ENCODE measurements at regions not wholly inside any gene's neighbourhood (a gene's known extent, or its start where the extent isn't known, plus 50 kb on each side); places are given as distances from the start of the nearest gene placed in this dataset.

DNA sequence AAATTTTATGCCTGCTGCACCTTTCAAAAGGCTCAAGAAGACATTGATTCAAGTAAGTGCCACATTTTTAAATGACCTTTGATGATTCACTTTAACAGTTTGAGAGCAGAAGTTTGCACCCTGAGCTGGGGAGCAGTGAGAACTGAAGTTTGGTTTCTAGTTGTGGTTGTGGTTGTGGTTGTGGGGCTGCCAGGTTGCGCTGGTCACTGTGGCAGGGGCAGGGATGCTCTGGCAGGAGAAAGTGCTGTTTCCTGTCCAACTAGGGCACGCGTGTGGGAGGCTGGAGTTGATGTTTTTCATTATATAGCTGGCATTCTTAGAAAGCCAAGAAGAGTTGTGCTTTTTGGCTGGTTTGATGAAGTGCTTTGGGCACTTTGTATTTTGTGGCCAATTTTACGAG lies 339.7 kb upstream of the NR2F2 start:
- H2AFZ ChIP-seq (ENCODE audit: low read depth, low read length): no peak overlapping the region
- no peak overlapping the region for H3K4me3 ChIP-seq (ENCODE audit: low read length)
- H3K27me3 ChIP-seq (ENCODE audit: insufficient read depth, low read length): no peaks in the 10 kb centered on the region
- H3K4me1 ChIP-seq (ENCODE audit: insufficient read depth, low read length): peaks cover 25% of the 10 kb centered on the region
- H3K36me3 ChIP-seq (ENCODE audit: insufficient read depth, low read length): no peaks in the 10 kb centered on the region
- H3K9me3 ChIP-seq (ENCODE audit: low read length): no peaks in the 10 kb centered on the region

DNA sequence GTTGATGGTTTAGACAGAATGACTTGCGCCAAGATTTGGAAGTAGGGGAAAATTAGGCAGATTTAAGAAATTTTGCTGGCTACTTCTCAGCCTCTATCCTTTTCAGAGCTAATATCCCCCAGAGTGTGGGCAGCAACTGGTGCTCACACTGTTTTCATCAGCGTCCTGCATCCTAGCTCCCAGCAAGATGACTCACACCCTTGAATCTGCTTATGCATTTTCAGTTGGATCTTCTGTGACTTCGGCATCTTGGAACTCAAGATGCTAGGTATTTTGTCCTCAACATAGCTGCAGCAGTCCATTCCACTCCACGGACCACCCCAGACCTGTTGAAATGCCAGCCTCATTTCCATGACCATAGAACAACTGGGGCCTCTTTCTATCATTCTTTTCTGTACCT lies 336.1 kb upstream of the NR2F2 start:
- Histone ChIP-seq H2AFZ (ENCODE audit: low read depth, low read length) (no peak overlapping the region), H3K4me1 (ENCODE audit: insufficient read depth, low read length) (peaks cover 26% of the 10 kb centered on the region), H3K4me3 (ENCODE audit: low read length) (no peak overlapping the region), H3K27me3 (ENCODE audit: insufficient read depth, low read length) (no peaks in the 10 kb centered on the region), H3K36me3 (ENCODE audit: insufficient read depth, low read length) (no peaks in the 10 kb centered on the region), H3K9me3 (ENCODE audit: low read length) (no peaks in the 10 kb centered on the region)

DNA sequence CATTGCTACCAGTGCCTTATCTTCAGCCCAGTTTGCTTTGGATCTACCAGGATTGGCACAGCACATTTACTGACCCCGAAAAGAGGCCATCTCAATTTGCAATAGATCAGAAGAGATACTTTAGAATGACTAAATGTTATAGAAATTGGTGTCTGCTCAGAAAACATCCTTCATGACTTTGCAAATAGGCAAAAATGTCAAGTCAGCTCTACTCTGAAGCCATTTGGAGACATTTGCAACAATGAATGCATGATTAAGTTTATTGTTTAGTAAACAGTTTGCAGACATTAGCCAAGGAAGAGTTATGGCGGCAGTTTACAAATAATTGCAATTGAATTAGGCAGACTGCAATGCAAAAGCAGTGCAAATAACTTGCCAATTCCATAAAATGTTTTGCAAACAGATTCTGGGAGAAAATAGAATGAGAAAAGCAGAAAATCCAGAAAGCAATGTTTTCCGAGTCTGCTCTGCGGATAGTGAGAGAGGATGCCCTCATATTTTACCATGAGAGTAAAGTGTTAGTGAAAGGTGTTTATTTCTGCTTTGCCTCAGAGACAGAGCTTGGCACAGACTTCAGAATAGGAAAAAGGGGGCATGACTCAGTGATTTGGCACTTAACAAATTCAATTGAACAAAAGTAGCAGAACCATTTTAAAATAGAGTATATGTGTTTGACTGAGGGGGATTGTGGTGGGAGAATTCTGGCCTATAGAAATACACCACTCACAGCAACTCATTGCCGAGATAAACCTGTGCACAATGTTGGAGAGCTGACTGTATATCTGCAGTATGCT lies 334.9 kb upstream of the NR2F2 start:
- Histone ChIP-seq H3K4me1 (ENCODE audit: insufficient read depth, low read length) (peaks cover 26% of the 10 kb centered on the region), H3K36me3 (ENCODE audit: insufficient read depth, low read length) (no peaks in the 10 kb centered on the region), H3K9me3 (ENCODE audit: low read length) (no peaks in the 10 kb centered on the region), H3K27me3 (ENCODE audit: insufficient read depth, low read length) (no peaks in the 10 kb centered on the region), H3K4me3 (ENCODE audit: low read length) (no peak overlapping the region), H2AFZ (ENCODE audit: low read depth, low read length) (no peak overlapping the region)

DNA sequence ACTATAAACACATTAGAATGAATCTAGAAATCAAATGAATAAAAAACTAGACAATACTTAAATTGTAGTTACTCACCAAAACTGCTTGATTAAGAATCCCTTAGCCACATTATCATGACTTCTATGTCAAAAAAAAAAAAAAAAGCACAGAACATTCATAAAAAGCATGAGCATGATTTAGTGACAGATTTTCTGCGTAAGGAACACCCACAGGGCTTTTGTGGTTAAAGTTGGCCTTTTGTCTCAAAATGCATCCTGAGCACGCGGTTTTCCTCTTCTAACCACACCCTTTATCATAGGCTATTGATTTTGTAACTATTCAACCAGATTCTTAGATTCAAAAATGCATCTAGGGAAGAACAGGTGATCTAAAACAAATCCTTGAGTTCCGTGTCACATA lies 334.0 kb upstream of the NR2F2 start:
- peaks cover 26% of the 10 kb centered on the region for H3K4me1 ChIP-seq (ENCODE audit: insufficient read depth, low read length)
- no peak overlapping the region for H2AFZ ChIP-seq (ENCODE audit: low read depth, low read length)
- H3K36me3 ChIP-seq (ENCODE audit: insufficient read depth, low read length): no peaks in the 10 kb centered on the region
- no peak overlapping the region for H3K4me3 ChIP-seq (ENCODE audit: low read length)
- H3K27me3 ChIP-seq (ENCODE audit: insufficient read depth, low read length): no peaks in the 10 kb centered on the region
- no peaks in the 10 kb centered on the region for H3K9me3 ChIP-seq (ENCODE audit: low read length)

DNA sequence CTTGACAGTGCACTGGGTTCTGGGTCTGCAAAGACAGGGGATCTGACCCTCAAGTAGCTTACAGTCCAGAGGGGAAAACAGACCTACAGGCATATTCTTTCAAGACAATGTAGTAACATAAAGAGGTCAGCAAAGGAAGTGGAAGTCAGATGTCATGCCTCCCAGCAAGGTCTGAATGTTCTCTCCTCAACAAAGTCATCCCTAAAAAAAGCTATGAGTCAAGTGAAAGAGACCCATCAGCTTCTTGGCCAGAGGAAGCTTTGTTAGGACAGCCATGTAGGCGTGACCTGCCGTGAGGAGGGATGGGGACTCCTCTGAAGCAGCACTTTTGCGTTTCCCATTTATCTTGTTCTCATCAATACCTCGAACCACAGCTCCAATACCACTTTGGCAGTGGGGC lies 331.6 kb upstream of the NR2F2 start:
- H3K27me3 ChIP-seq (ENCODE audit: insufficient read depth, low read length): no peaks in the 10 kb centered on the region
- H3K4me3 ChIP-seq (ENCODE audit: low read length): no peak overlapping the region
- no peaks in the 10 kb centered on the region for H3K36me3 ChIP-seq (ENCODE audit: insufficient read depth, low read length)
- H3K4me1 ChIP-seq (ENCODE audit: insufficient read depth, low read length): peaks cover 26% of the 10 kb centered on the region
- no peaks in the 10 kb centered on the region for H3K9me3 ChIP-seq (ENCODE audit: low read length)
- H2AFZ ChIP-seq (ENCODE audit: low read depth, low read length): no peak overlapping the region

DNA sequence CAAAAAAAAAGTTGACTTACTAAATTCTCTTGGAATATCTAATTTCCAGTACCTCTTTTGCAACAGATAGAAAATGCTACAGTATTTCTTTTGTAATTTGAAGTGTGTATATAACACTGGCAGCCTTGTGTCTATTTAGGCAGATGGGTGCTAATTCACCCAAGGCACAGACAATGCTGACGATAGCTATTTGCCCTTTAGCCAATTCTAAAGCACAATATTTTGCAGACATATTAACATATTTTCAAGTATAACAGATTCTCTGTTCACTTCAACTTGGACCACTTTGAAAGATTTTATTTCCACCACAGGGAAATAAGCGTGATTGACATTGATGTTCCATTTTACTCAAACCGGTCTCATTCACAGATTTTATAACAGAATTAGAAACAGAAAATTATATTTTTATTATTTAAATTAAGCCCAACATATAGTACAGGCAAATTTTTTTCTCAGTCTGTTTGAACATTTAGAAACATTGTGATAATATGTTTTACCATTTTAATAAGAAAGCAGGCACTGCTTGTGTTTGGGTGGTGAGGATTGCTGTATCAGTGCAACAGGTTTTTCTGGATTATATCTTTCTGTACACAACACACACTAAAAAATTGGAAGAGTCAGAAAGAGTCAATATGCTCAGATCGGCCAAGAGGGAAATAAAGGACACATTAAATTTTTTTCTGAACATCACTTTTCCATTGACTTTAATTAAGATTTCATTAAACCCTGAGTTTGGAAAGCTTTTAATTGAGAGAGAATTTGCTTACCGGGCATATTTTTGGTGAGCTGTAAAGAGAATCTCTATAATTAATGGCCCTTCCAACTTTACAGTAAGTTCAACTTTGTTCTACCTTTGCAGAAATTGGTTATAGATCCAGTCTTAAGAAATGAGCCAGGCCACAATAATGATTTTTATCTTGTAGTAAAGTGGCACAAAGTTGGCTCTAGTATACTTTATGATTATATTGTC lies 327.3 kb upstream of the NR2F2 start:
- Histone ChIP-seq H3K27me3 (ENCODE audit: insufficient read depth, low read length) (no peaks in the 10 kb centered on the region), H3K4me3 (ENCODE audit: low read length) (no peak overlapping the region), H3K4me1 (ENCODE audit: insufficient read depth, low read length) (no peaks in the 10 kb centered on the region), H2AFZ (ENCODE audit: low read depth, low read length) (no peak overlapping the region), H3K36me3 (ENCODE audit: insufficient read depth, low read length) (no peaks in the 10 kb centered on the region), H3K9me3 (ENCODE audit: low read length) (no peaks in the 10 kb centered on the region)

DNA sequence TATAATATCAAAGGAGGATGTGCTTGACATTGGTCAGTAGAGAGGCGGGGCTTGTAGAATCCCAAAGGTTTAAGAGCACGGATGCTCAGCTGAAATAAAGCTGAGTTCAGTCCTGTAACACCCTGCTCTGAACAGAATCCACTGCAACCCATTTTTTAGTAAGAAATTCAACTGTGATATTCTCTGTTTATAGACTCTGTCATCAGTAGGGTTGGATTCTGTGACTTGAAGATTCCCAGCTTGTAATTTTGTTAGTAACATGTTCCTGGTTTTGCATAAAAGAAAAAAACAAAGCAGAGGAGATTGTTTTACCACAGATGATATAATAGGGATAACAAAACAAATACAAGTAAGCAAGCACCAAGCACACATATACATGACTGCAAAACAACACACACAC lies 324.6 kb upstream of the NR2F2 start:
- no peaks in the 10 kb centered on the region for H3K27me3 ChIP-seq (ENCODE audit: insufficient read depth, low read length)
- no peaks in the 10 kb centered on the region for H3K36me3 ChIP-seq (ENCODE audit: insufficient read depth, low read length)
- H3K4me1 ChIP-seq (ENCODE audit: insufficient read depth, low read length): no peaks in the 10 kb centered on the region
- no peaks in the 10 kb centered on the region for H3K9me3 ChIP-seq (ENCODE audit: low read length)
- H3K4me3 ChIP-seq (ENCODE audit: low read length): no peak overlapping the region
- H2AFZ ChIP-seq (ENCODE audit: low read depth, low read length): no peak overlapping the region

DNA sequence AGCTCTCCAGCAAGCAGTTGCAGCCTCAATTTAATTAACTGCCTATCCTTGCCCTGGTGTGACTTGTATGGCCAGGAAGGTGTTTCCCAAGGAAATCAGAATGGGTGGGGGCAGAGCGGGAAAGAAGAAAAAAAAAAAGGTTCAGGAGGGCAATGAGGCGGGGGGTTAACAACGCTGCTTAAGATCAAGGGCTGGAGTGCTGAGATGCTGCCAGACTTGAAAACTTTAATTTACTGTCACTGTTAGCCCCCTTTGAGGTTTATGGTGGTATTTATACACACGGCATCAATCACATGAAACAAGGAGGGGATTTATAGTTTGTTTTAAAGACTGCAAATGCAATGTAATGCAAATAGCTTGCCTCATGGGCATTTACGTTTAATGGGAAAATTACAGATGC lies 319.4 kb upstream of the NR2F2 start:
- no peaks in the 10 kb centered on the region for H3K9me3 ChIP-seq (ENCODE audit: low read length)
- H3K36me3 ChIP-seq (ENCODE audit: insufficient read depth, low read length): no peaks in the 10 kb centered on the region
- no peaks in the 10 kb centered on the region for H3K4me1 ChIP-seq (ENCODE audit: insufficient read depth, low read length)
- no peaks in the 10 kb centered on the region for H3K27me3 ChIP-seq (ENCODE audit: insufficient read depth, low read length)
- no peak overlapping the region for H3K4me3 ChIP-seq (ENCODE audit: low read length)
- no peak overlapping the region for H2AFZ ChIP-seq (ENCODE audit: low read depth, low read length)

DNA sequence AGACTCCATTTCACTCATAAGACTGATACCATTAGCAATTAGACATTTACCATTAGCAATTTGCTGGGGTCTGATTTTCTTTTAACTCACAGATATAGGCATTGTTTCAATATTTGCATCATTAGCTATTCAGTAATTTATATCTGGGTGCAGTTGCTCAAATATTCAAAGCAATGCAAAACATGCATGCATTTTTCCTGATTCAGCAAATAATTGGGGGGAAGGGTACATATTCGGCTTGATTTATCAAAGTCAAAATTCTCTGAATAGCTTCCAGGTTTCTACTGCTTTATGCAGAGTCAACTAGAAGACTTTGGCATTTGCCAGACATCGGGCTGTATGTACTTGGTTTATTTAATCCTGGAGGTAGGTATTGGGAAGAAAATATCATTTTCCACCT lies 315.6 kb upstream of the NR2F2 start:
- Histone ChIP-seq H3K4me3 (ENCODE audit: low read length) (no peak overlapping the region), H3K27me3 (ENCODE audit: insufficient read depth, low read length) (no peaks in the 10 kb centered on the region), H3K36me3 (ENCODE audit: insufficient read depth, low read length) (no peaks in the 10 kb centered on the region), H3K4me1 (ENCODE audit: insufficient read depth, low read length) (no peaks in the 10 kb centered on the region), H3K9me3 (ENCODE audit: low read length) (peaks cover 3% of the 10 kb centered on the region), H2AFZ (ENCODE audit: low read depth, low read length) (no peak overlapping the region)

DNA sequence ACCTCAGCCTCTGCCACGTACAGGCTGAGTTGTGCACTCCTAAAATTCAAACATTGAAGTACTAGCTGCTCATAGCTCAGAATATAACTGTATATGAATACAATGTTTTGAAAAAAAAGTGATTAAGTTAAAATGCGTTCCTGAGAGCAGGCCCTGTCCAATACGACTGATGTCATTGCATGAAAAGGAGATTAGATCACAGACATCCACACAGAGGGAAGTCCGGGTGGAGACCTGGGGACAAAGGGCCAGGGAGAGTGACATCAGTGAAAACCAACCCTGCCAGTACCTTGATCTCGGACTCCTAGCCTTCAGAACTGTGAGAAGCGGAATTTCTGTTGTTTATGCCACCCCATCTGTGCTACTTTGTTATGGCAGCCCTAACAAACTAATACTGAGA lies 311.4 kb upstream of the NR2F2 start:
- peaks cover 15% of the 10 kb centered on the region for H3K4me1 ChIP-seq (ENCODE audit: insufficient read depth, low read length)
- no peaks in the 10 kb centered on the region for H3K27me3 ChIP-seq (ENCODE audit: insufficient read depth, low read length)
- no peaks in the 10 kb centered on the region for H3K36me3 ChIP-seq (ENCODE audit: insufficient read depth, low read length)
- H3K9me3 ChIP-seq (ENCODE audit: low read length): peaks cover 3% of the 10 kb centered on the region
- no peak overlapping the region for H3K4me3 ChIP-seq (ENCODE audit: low read length)
- H2AFZ ChIP-seq (ENCODE audit: low read depth, low read length): no peak overlapping the region

DNA sequence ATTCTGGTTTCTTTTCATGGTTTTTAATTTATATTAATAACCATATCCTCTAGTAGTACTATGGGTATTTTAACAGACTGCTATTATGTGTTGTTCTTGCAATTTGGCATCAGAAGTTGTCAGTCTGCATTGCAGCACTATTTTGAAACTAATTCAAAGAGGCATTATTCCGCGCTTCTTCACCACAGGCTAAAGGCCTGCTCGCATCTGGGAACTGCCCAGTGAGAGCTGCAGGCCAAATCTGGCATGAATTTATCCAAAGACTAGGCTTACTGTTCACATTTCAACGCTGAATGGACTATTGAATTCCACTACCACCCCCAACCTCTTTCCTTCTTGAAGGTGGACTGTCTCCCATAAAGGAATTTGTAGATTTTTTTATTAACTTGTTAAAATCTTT lies 310.4 kb upstream of the NR2F2 start:
- H3K9me3 ChIP-seq (ENCODE audit: low read length): peaks cover 3% of the 10 kb centered on the region
- no peaks in the 10 kb centered on the region for H3K27me3 ChIP-seq (ENCODE audit: insufficient read depth, low read length)
- H2AFZ ChIP-seq (ENCODE audit: low read depth, low read length): peak overlapping the region; percentile 56
- no peaks in the 10 kb centered on the region for H3K36me3 ChIP-seq (ENCODE audit: insufficient read depth, low read length)
- H3K4me1 ChIP-seq (ENCODE audit: insufficient read depth, low read length): peaks cover 15% of the 10 kb centered on the region
- H3K4me3 ChIP-seq (ENCODE audit: low read length): no peak overlapping the region

DNA sequence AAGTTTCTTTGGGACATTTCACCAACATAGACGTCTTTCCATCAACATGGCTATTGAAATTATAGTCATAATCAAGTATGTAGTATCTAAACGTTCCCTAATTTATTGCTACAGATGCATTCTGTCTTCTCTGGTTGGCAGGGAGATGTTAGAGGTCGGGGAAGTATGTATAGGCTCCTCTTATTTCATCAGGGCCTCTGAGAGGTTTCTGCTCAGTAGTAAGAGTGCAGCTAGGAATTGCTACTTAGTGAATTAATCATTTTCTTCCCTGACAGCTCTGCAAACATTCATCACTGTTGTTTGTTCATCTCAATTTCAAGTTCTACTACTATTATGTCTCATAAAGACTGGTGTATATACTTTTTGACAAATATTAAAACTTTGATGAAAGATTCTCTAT lies 309.7 kb upstream of the NR2F2 start:
- Histone ChIP-seq H3K9me3 (ENCODE audit: low read length) (peaks cover 3% of the 10 kb centered on the region), H3K36me3 (ENCODE audit: insufficient read depth, low read length) (no peaks in the 10 kb centered on the region), H3K4me3 (ENCODE audit: low read length) (no peak overlapping the region), H3K4me1 (ENCODE audit: insufficient read depth, low read length) (peaks cover 15% of the 10 kb centered on the region), H3K27me3 (ENCODE audit: insufficient read depth, low read length) (no peaks in the 10 kb centered on the region), H2AFZ (ENCODE audit: low read depth, low read length) (peak overlapping the region; percentile 56)

DNA sequence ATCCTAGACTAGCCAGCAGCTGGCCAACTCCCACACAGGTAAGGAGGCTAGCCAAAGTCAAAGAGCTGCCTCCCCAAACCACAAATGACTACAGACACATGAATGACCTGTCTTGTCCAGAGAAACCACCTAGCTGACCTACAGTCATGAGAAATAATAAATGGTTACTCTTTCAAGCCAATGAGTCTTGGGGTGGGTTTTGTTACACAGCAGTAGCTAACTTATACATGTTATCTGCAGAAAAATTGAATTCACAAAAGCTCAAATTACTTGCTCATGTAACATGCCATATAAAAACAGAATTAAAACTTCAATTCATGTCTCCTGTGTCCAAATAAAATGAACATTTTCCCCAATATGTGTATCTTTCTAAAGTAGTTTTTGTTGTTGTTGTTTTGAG lies 307.4 kb upstream of the NR2F2 start:
- peaks cover 3% of the 10 kb centered on the region for H3K9me3 ChIP-seq (ENCODE audit: low read length)
- H2AFZ ChIP-seq (ENCODE audit: low read depth, low read length): no peak overlapping the region
- no peaks in the 10 kb centered on the region for H3K36me3 ChIP-seq (ENCODE audit: insufficient read depth, low read length)
- H3K27me3 ChIP-seq (ENCODE audit: insufficient read depth, low read length): no peaks in the 10 kb centered on the region
- H3K4me3 ChIP-seq (ENCODE audit: low read length): no peak overlapping the region
- peaks cover 15% of the 10 kb centered on the region for H3K4me1 ChIP-seq (ENCODE audit: insufficient read depth, low read length)

Measured in neuron (in vitro differentiated cells).